Muscle layer of duodenum (tissue), 2 donors: ENCODE measurements at regions not wholly inside any gene's neighbourhood (a gene's known extent, or its start where the extent isn't known, plus 50 kb on each side); places are given as distances from the start of the nearest gene placed in this dataset.

Experiments used
- H3K27ac ChIP-seq: one replicate; pipeline ENCODE4 v1.7.0; 2013; ENCODE audit warnings: mild to moderate bottlenecking, low read length
- H3K27me3 ChIP-seq: one replicate; pipeline ENCODE4 v1.7.0; 2013; ENCODE audit warnings: low read depth, mild to moderate bottlenecking, control low read depth, low read length
- H3K36me3 ChIP-seq, 2 donors: one replicate each; pipeline ENCODE4 v1.7.0; 2013; ENCODE audit warnings: low read length in 2 of 2, control low read depth in 1 of 2, mild to moderate bottlenecking in 1 of 2; ENCODE audit not compliant: insufficient read depth in 2 of 2, control insufficient read depth in 1 of 2
- H3K4me1 ChIP-seq, 2 donors: one replicate each; pipeline ENCODE4 v1.7.0; 2013; ENCODE audit warnings: low read length in 2 of 2, mild to moderate bottlenecking in 2 of 2, control low read depth in 1 of 2, moderate library complexity in 1 of 2; ENCODE audit not compliant: insufficient read depth in 2 of 2, control insufficient read depth in 1 of 2
- H3K4me3 ChIP-seq, 2 donors: one replicate each; pipeline ENCODE4 v1.7.0; 2013; ENCODE audit warnings: low read length in 2 of 2, low read depth in 1 of 2, mild to moderate bottlenecking in 1 of 2
- H3K9me3 ChIP-seq, 2 donors: one replicate each; pipeline ENCODE4 v1.7.0; 2013; ENCODE audit warnings: low read length in 2 of 2, control low read depth in 1 of 2, mild to moderate bottlenecking in 1 of 2; ENCODE audit not compliant: control insufficient read depth in 1 of 2
- donor health status: healthy.

DNA sequence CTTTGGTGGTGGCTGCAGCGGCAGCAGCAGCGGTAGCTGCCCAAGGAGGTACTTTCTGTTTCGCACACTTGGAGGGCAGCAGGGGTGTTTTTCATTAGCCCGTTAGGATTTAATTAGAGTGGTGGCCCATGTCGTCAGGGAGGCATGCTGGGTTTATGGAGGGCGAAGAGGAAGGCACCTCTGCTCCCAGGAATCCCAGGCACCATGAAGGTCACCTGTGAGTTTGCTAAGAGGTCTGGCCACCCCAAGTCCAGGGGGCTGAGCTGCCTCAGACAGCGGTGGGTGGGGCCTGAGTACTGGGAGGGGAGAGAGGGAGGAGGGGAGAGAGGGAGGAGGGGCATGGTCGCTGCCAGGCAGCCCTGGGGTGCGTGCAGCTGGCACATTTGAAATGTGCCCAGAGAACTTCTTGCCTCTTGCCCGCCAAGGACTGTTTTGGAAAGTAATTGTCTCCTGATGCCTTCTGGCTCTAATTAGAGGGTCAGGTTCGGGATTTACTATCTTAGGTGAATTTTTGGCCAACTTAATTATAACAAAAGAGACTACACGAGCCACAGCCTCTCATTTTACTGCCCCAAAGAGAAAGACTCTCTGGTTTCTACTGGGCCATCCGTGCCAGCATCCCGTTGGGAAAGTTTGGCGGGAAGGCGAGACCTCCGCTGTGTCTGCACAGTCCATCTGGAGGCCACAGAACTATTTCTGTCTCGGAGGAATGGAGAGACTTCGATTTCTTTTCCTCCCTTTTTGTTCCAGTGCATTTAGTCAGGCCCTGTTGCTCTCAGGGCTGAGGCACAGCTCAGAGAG lies 62.0 kb downstream of the GLI2 start:
- Histone ChIP-seq H3K36me3 (no peaks in the 10 kb centered on the region), H3K4me1 (peaks cover 0 to 24% of the 10 kb centered on the region in 2 donors), H3K27me3 (no peaks in the 10 kb centered on the region), H3K4me3 (no peak overlapping the region), H3K27ac (no peak overlapping the region), H3K9me3 (no peaks in the 10 kb centered on the region)

GRCh38 chr2:120798567-120799247 lies 63.0 kb downstream of the GLI2 start:
- Histone ChIP-seq H3K27me3 (no peaks in the 10 kb centered on the region), H3K36me3 (no peaks in the 10 kb centered on the region), H3K4me1 (peaks cover 0 to 24% of the 10 kb centered on the region in 2 donors), H3K27ac (no peak overlapping the region), H3K9me3 (no peaks in the 10 kb centered on the region), H3K4me3 (no peak overlapping the region)

GRCh38 chr2:120802158-120802557 lies 66.5 kb downstream of the GLI2 start:
- Histone ChIP-seq H3K27ac (no peak overlapping the region), H3K27me3 (no peaks in the 10 kb centered on the region), H3K4me1 (peaks cover 8 to 39% of the 10 kb centered on the region in 2 donors), H3K9me3 (no peaks in the 10 kb centered on the region), H3K36me3 (no peaks in the 10 kb centered on the region), H3K4me3 (no peak overlapping the region)

- Histone ChIP-seq H3K4me3 (no peak overlapping the region), H3K36me3 (no peaks in the 10 kb centered on the region), H3K27ac (no peak overlapping the region), H3K27me3 (no peaks in the 10 kb centered on the region), H3K4me1 (peaks cover 8 to 35% of the 10 kb centered on the region in 2 donors), H3K9me3 (no peaks in the 10 kb centered on the region)
Observed at GRCh38 chr2:120802867-120803484, 67.3 kb downstream of the GLI2 start.

DNA sequence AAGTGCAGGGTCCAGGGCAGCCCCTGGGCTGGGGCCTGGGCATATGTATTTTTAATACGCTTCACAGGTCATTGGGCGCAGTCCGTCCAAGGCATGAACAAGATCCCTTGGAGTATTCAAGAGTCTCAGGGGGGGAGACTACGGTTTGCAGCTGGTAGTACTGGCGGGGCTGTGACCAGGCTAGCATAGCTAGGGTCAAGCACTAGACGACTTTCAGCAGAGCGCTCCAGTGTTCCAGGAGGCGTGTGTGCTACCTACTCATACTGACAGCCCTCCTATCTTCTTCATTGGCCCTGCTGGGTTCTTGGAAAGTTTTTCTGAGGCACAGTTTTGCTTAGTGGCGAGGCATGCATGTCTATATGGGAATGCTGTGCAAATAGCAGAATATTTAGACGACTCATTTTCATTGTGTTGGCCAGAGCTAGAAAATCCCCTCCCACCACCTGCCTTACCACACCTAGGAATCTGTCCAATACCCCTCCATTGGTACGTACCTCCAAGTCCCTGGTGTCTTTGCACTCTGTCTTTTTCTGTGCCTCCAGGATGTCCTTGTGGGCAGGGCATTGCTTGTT lies 68.2 kb downstream of the GLI2 start:
- Histone ChIP-seq H3K4me3 (no peak overlapping the region), H3K9me3 (no peaks in the 10 kb centered on the region), H3K27me3 (no peaks in the 10 kb centered on the region), H3K27ac (no peak overlapping the region), H3K36me3 (no peaks in the 10 kb centered on the region), H3K4me1 (peaks cover 8 to 26% of the 10 kb centered on the region in 2 donors)

DNA sequence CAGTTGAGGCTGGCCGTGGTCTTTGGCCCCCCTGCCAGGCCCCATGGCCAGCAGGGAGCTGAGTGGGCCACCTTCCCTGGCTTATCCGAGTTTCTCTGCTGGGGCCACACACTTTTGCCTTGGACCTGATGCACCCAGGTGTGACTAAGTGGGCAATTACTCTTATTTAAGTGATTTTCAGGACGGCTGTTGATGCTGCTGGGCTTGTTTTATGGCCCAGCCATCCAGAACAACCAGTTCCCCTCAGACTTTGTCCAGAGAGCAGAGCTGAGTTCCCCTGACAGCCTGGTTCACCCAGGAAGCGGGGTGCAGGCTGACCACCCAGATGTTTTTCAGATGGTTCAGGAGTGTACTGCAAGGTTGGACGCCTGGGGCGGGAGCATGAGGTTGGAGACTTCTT lies 68.8 kb downstream of the GLI2 start:
- Histone ChIP-seq H3K9me3 (no peaks in the 10 kb centered on the region), H3K27ac (no peak overlapping the region), H3K36me3 (no peaks in the 10 kb centered on the region), H3K4me1 (peaks cover 8 to 26% of the 10 kb centered on the region in 2 donors), H3K4me3 (no peak overlapping the region), H3K27me3 (no peaks in the 10 kb centered on the region)

DNA sequence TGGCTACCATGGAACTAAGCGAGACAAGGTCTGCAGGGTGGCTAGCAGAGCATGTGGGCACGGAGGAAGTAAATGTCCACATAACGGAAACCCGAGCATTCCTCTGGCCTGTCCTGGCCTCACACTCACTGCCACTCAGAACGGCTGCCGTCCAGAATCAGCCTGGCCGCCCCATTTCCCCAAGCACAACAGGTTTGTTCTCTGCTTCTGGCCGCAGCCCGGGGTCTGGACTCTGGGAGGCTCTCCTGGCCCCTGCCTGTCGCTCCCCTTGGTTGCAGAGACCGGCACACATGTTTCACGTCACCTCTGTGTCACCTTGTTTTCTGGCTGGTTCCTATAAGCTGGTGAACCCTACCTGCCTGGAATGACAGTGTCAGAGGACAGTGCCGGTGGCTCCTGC lies 69.3 kb downstream of the GLI2 start:
- Histone ChIP-seq H3K4me1 (peaks cover 8 to 26% of the 10 kb centered on the region in 2 donors), H3K9me3 (no peaks in the 10 kb centered on the region), H3K27ac (no peak overlapping the region)

DNA sequence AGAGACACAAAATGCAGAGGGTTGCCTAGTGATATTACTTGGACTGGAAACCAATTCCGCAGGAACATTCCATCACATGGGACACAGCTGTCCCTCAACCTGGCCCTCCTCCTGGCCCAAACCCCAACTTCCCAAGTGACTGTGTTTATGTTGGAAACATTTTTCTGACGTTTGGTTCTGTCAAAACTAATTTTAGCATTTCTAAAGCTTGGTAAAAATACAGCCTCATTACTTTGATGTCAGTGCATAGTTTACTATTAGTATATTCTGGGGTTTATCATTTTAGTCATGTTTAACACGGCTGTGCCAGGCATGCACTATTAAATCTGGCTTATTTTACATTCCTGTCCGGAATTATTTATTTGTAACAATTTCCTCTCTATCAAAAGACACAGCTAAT lies 69.9 kb downstream of the GLI2 start:
- no peaks in the 10 kb centered on the region for H3K36me3 ChIP-seq
- H3K27ac ChIP-seq, result no peak overlapping the region
- H3K4me3 ChIP-seq, result no peak overlapping the region
- peaks cover 8 to 26% of the 10 kb centered on the region in 2 donors for H3K4me1 ChIP-seq
- H3K27me3 ChIP-seq, result no peaks in the 10 kb centered on the region
- no peaks in the 10 kb centered on the region for H3K9me3 ChIP-seq

More for the DNA sequence above, 69.3 kb downstream of the GLI2 start:
- no peaks in the 10 kb centered on the region for H3K36me3 ChIP-seq
- no peaks in the 10 kb centered on the region for H3K27me3 ChIP-seq
- H3K4me3 ChIP-seq, result no peak overlapping the region

DNA sequence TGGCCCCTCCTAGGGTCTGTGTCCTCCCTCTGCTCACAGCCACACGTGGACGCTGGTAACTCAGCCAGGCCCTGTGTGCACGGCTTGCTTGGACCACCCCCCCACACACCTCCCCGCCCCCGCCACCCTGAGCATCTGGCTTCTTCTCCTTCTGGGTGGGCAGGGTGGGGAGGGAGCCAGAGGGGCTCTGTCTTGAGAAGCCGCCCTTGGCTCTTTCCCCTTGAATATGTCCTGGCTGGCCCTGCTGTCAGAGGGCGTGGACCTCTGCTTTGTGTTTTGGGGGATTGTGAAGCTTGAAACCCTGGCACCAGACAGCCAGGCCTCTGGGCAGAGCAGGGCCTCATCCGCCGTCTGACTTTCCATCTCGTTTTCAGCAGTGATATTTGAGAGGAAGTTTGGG lies 72.1 kb downstream of the GLI2 start:
- Histone ChIP-seq H3K9me3 (no peaks in the 10 kb centered on the region), H3K36me3 (no peaks in the 10 kb centered on the region), H3K27me3 (no peaks in the 10 kb centered on the region), H3K27ac (no peak overlapping the region), H3K4me3 (no peak overlapping the region), H3K4me1 (peaks cover 8 to 19% of the 10 kb centered on the region in 2 donors)

DNA sequence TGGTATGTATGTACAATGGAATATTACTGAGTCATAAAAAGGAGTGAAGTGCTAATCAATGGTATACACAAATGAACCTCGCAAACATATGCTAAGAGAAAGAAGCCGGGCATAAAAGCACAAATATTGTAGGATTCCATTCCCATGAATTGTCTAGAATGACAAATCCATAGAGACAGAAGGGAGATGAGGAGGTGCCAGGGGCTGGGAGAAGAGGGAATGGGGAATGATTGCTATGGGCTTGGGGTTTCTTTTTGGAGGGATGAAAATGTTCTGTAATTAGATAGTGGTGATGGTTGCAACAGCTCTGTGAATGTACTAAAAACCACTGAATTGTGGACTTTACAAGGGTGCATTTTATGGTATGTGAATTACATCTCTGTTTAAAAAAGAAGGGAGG lies 73.5 kb downstream of the GLI2 start:
- Histone ChIP-seq H3K27ac (no peak overlapping the region), H3K27me3 (no peaks in the 10 kb centered on the region), H3K36me3 (no peaks in the 10 kb centered on the region), H3K9me3 (no peaks in the 10 kb centered on the region), H3K4me1 (peaks cover 8 to 19% of the 10 kb centered on the region in 2 donors), H3K4me3 (no peak overlapping the region)
